GM12878 (cell line): ENCODE measurements at regions not wholly inside any gene's neighbourhood (a gene's known extent, or its start where the extent isn't known, plus 50 kb on each side); places are given as distances from the start of the nearest gene placed in this dataset.

Experiments used
- ATAC-seq: fragments of 200-7000 bp; cut with Tn5 transposase; 3 replicates; pipeline ENCODE4 v1.9.1; 2020; ENCODE audit warnings: mild to moderate bottlenecking, moderate library complexity
- BruUV-seq: library from RNA; stranded (reverse); fragments of 400-500 nt; replicated peaks from 2 replicates; lab custom pipeline; 2021; lab: Mats Ljungman, UMichigan
- CTCF ChIA-PET: fragments of 300-600 bp; sonication (Branson Sonifier 250); formaldehyde crosslinking; extraction: SDS; loops from one replicate; lab custom pipeline; 2021; ENCODE audit warnings: inconsistent platforms; lab: Yijun Ruan, JAX
- POLR2A ChIA-PET: fragments of 350-600 bp; formaldehyde crosslinking; extraction: SDS; loops from one replicate; lab custom pipeline; 2021; ENCODE audit warnings: inconsistent platforms; lab: Charles Lee
- RAD21 ChIA-PET: fragments of 300-600 bp; sonication (Branson Sonifier 250); formaldehyde crosslinking; loops from one replicate; lab custom pipeline; 2023; ENCODE audit warnings: antibody characterized with exemption; ENCODE audit not compliant: unreplicated experiment; lab: Charles Lee
- SMC1A ChIA-PET: fragments of 300-600 bp; sonication (Branson Sonifier 250); formaldehyde crosslinking; loops from one replicate; lab custom pipeline; 2023; ENCODE audit not compliant: unreplicated experiment, uncharacterized antibody; lab: Charles Lee
- DNase-seq: peaks from one replicate; pipeline ENCODE4 v3.0.0-alpha.2; 2011; ENCODE audit warnings: low read depth, low spot score
- FAIRE-seq: peaks from 3 replicates; lab custom pipeline; 2011; peaks lifted over from hg19 to GRCh38; lab: Jason Lieb, UNC
- H2AFZ ChIP-seq: 2 replicates; pipeline ENCODE4 v1.6.0; 2011; ENCODE audit warnings: low read depth, low read length, control low read depth; ENCODE audit not compliant: control insufficient read depth
- H3K27ac ChIP-seq: 2 replicates; pipeline ENCODE4 v1.5.1; 2011; ENCODE audit warnings: control low read depth; ENCODE audit not compliant: control insufficient read depth, insufficient read depth
- H3K27me3 ChIP-seq, 2 experiments: replicated peaks in 1 of 2; 2 replicates each; pipeline versions ENCODE4 v1.6.0 to v1.6.1; 2011; ENCODE audit warnings: low read length in 1 of 2; ENCODE audit not compliant: control insufficient read depth in 2 of 2, insufficient read depth in 2 of 2
- H3K36me3 ChIP-seq, 2 experiments: 2 replicates each; pipeline ENCODE4 v1.5.1; 2011; ENCODE audit warnings: low read length in 1 of 2; ENCODE audit not compliant: control insufficient read depth in 2 of 2, insufficient read depth in 2 of 2
- H3K4me1 ChIP-seq: 2 replicates; pipeline ENCODE4 v1.6.1; 2011; ENCODE audit warnings: mild to moderate bottlenecking, low read length, moderate library complexity, mixed read lengths; ENCODE audit not compliant: control insufficient read depth, insufficient read depth
- H3K4me2 ChIP-seq: 2 replicates; pipeline ENCODE4 v1.6.0; 2011; ENCODE audit warnings: control low read depth; ENCODE audit not compliant: control insufficient read depth, insufficient read depth
- H3K4me3 ChIP-seq: fragments of 200-600 bp; sonication (generic); 2 replicates; pipeline ENCODE4 v1.5.1; 2016
- H3K79me2 ChIP-seq: 2 replicates; pipeline ENCODE4 v1.6.0; 2011; ENCODE audit warnings: low read length; ENCODE audit not compliant: control insufficient read depth, insufficient read depth
- H3K9ac ChIP-seq: 2 replicates; pipeline ENCODE4 v1.8.0; 2011; ENCODE audit warnings: low read length, control low read depth, mixed read lengths; ENCODE audit not compliant: control insufficient read depth, insufficient read depth
- H3K9me3 ChIP-seq: replicated peaks from 3 replicates; pipeline ENCODE4 v1.5.1; 2011; ENCODE audit warnings: mild to moderate bottlenecking, low read length; ENCODE audit not compliant: control insufficient read depth, insufficient read depth
- H4K20me1 ChIP-seq: 2 replicates; pipeline ENCODE4 v1.6.0; 2011; ENCODE audit not compliant: control insufficient read depth, insufficient read depth
- ATF7 ChIP-seq: fragments of 450-650 bp; IDR thresholded peaks from 2 replicates; pipeline ENCODE4 v1.6.1; 2016; ENCODE audit warnings: low read depth, mild to moderate bottlenecking
- EZH2 ChIP-seq: IDR thresholded peaks from 2 replicates; pipeline ENCODE4 v1.6.1; 2012; ENCODE audit warnings: low read depth, mild to moderate bottlenecking, control low read depth, inconsistent platforms, low read length, borderline replicate concordance; ENCODE audit not compliant: control insufficient read depth
- IKZF1 ChIP-seq: fragments of 450-650 bp; conservative IDR thresholded peaks from 2 replicates; pipeline ENCODE4 v1.6.1; 2017; ENCODE audit warnings: antibody characterized with exemption, mild to moderate bottlenecking
- IKZF2 ChIP-seq, 2 experiments: fragments of 450-650 bp; IDR thresholded peaks; 2 replicates each; pipeline ENCODE4 v1.6.1; 2017; ENCODE audit warnings: mild to moderate bottlenecking in 2 of 2, moderate library complexity in 2 of 2
- MEF2B ChIP-seq: fragments of 450-650 bp; IDR thresholded peaks from 2 replicates; pipeline ENCODE4 v1.6.1; 2018; ENCODE audit warnings: mild to moderate bottlenecking, moderate library complexity; ENCODE audit not compliant: partially characterized antibody, poor library complexity, severe bottlenecking
- PAX8 ChIP-seq: fragments of 450-650 bp; IDR thresholded peaks from 2 replicates; pipeline ENCODE4 v1.6.1; 2017; ENCODE audit warnings: mild to moderate bottlenecking, moderate library complexity
- RAD21 ChIP-seq: IDR thresholded peaks from 2 replicates; pipeline ENCODE4 v1.6.1; 2011; ENCODE audit warnings: mild to moderate bottlenecking, low read depth, low read length, moderate library complexity; ENCODE audit not compliant: insufficient read depth
- RUNX3 ChIP-seq: IDR thresholded peaks from 2 replicates; pipeline ENCODE4 v1.6.1; 2012; ENCODE audit warnings: low read length, inconsistent platforms
- WRNIP1 ChIP-seq: IDR thresholded peaks from 2 replicates; pipeline ENCODE4 v1.6.1; 2011; ENCODE audit warnings: low read depth, low read length, improper control_type of control experiment, borderline replicate concordance
- WGBS: methylation state at CpG from one replicate; pipeline ENCODE4 v1.1.6; 2016; ENCODE audit warnings: low lambda C conversion rate; ENCODE audit not compliant: insufficient replicate concordance, insufficient coverage; ENCODE audit errors: missing lambda C conversion rate; 5-methylcytosine and 5-hydroxymethylcytosine counted together
- in situ Hi-C: fragments of 300-500 bp; cut with MboI; formaldehyde crosslinking; loops from 9 replicates; pipeline ENCODE4 v1.14.3; 2018; ENCODE audit warnings: mixed read lengths
- intact Hi-C: fragments of 100-400 bp; cut with micrococcal nuclease; formaldehyde crosslinking; loops from one replicate; pipeline ENCODE4 v1.14.2; 2022; ENCODE audit not compliant: unreplicated experiment
- TF ChIP-seq, protein P1 (sequence below): IDR thresholded peaks from 2 replicates; pipeline ENCODE4 v1.6.1; 2012; ENCODE audit warnings: improper control_type of control experiment, low read depth, low read length; ENCODE audit not compliant: insufficient replicate concordance

DNA sequence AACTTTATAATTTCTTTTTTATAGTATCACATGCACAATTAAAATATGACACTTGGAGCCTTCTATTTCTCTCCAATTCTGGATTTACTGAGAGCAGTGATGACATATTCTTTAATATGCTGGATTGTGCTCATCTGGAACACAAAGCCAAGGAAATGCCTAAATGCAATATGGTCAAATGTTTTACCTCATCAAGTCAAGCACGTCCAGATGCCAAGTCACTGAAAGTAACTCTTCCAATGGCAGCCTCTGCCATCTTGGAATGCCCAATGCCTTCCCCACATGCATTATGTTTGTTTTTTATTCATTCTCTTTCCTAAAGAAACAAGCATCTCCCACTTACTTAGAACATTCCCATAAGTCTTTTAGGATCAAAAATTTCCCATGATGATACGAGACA lies 189.8 kb downstream of the TMX3 start (continued):
- TF ChIP-seq WRNIP1 (no peak), IKZF1 (no peak), ATF7 (no peak), RAD21 (no peak), EZH2 (no peak)
- TF ChIP-seq, protein P1, sequence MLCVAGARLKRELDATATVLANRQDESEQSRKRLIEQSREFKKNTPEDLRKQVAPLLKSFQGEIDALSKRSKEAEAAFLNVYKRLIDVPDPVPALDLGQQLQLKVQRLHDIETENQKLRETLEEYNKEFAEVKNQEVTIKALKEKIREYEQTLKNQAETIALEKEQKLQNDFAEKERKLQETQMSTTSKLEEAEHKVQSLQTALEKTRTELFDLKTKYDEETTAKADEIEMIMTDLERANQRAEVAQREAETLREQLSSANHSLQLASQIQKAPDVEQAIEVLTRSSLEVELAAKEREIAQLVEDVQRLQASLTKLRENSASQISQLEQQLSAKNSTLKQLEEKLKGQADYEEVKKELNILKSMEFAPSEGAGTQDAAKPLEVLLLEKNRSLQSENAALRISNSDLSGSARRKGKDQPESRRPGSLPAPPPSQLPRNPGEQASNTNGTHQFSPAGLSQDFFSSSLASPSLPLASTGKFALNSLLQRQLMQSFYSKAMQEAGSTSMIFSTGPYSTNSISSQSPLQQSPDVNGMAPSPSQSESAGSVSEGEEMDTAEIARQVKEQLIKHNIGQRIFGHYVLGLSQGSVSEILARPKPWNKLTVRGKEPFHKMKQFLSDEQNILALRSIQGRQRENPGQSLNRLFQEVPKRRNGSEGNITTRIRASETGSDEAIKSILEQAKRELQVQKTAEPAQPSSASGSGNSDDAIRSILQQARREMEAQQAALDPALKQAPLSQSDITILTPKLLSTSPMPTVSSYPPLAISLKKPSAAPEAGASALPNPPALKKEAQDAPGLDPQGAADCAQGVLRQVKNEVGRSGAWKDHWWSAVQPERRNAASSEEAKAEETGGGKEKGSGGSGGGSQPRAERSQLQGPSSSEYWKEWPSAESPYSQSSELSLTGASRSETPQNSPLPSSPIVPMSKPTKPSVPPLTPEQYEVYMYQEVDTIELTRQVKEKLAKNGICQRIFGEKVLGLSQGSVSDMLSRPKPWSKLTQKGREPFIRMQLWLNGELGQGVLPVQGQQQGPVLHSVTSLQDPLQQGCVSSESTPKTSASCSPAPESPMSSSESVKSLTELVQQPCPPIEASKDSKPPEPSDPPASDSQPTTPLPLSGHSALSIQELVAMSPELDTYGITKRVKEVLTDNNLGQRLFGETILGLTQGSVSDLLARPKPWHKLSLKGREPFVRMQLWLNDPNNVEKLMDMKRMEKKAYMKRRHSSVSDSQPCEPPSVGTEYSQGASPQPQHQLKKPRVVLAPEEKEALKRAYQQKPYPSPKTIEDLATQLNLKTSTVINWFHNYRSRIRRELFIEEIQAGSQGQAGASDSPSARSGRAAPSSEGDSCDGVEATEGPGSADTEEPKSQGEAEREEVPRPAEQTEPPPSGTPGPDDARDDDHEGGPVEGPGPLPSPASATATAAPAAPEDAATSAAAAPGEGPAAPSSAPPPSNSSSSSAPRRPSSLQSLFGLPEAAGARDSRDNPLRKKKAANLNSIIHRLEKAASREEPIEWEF, result no peak

DNA sequence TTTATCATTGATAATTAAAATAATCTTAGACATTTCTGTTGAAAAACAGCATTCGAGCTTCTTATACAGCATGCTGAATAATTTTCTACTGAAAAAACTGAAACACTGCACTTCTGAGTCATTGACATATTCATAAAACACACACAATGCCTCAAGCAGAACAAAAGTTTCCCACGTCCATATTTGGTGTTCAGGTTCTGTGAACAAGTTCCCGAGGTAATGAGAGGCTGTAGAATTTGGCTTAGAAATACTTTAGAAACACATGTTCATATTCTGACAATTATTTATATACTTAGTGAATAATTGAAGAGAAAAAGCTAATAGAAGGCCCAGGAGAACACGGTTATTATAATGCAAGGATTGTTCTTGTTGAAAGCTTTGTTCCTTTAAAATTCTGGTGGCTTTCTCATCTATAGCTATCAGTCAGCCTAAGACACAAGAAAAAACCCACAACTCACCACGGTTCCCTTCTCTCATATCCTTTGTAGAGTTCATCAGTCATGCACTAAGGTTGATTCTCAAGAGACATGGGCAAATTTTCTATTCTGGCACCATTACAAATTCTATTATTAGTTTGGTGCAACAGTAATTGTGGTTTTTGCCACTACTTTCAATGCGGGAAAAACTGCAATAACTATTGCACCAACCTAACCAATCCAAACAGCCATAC lies 194.4 kb downstream of the TMX3 start:
- POLR2A ChIA-PET, result no interaction called here

More for the DNA sequence above, 194.4 kb downstream of the TMX3 start:
- ChIA-PET SMC1A (interaction anchor here (1.5 to 1.7 kb wide), 2 partner anchors 22 to 49 kb away, joined by 3 to 6 read pairs; no protein-coding TSS in a partner anchor), RAD21 (interaction anchor here (1.3 kb wide), 1 partner anchor 44 kb away, joined by 3 read pairs; no protein-coding TSS in a partner anchor), CTCF (interaction anchor here (0.6 kb wide), 1 partner anchor 94 kb away, joined by 3 read pairs; no protein-coding TSS in a partner anchor)
- no peak overlapping the region for H3K9ac ChIP-seq
- H4K20me1 ChIP-seq, result no peaks in the 10 kb centered on the region
- no peak overlapping the region for H3K27ac ChIP-seq
- H2AFZ ChIP-seq, result no peak overlapping the region
- H3K36me3 ChIP-seq, result no peaks in the 10 kb centered on the region
- no peak overlapping the region for H3K4me2 ChIP-seq
- ATAC-seq (peak; percentile 51; the same call in 2 of the 3 replicates), FAIRE-seq (no peak), DNase-seq (no peak)
- no TSS peak for BruUV-seq
- TF ChIP-seq PAX8 (no peak), IKZF2 (IDR thresholded peaks at IDR 0.05) (peak in 1 of 2 experiments; percentile 36; a peak in 1 of 4 replicates), MEF2B (peak; percentile 55), RUNX3 (peak; percentile 13; the same call in 1 of the 2 replicates)
- no peaks in the 10 kb centered on the region for H3K9me3 ChIP-seq
- no peak overlapping the region for H3K4me3 ChIP-seq
- 4% methylated on average over 6 of the region's 6 CpGs for WGBS
- intact Hi-C loops, result no loop called here
- no peaks in the 10 kb centered on the region for H3K79me2 ChIP-seq
- in situ Hi-C loops, result no loop called here
- no peaks in the 10 kb centered on the region; a peak in 1 of 4 replicates for H3K27me3 ChIP-seq
- no peaks in the 10 kb centered on the region for H3K4me1 ChIP-seq
